HEK293 (cell line): ENCODE measurements at regions not wholly inside any gene's neighbourhood (a gene's known extent, or its start where the extent isn't known, plus 50 kb on each side); places are given as distances from the start of the nearest gene placed in this dataset.
A peak's percentile ranks its signal among the peaks of the same experiment; 100 is the strongest.

Experiments used
- MYNN ChIP-seq: fragments of 450-650 bp; formaldehyde crosslinking; IDR thresholded peaks from 2 replicates; pipeline ENCODE4 v1.5.1; 2016; ENCODE audit warnings: missing biosample characterization, missing genetic modification characterization, borderline replicate concordance
- SETDB1 ChIP-seq: IDR thresholded peaks from one replicate; pipeline ENCODE4 v1.6.1; 2017; ENCODE audit warnings: mild to moderate bottlenecking, low read length, moderate library complexity, mixed read lengths; ENCODE audit not compliant: insufficient read length
- ZNF292 ChIP-seq: fragments of 450-650 bp; formaldehyde crosslinking; IDR thresholded peaks from 2 replicates; pipeline ENCODE4 v1.5.1; 2016; ENCODE audit warnings: low read depth, missing biosample characterization, missing genetic modification characterization, borderline replicate concordance
- ZNF416 ChIP-seq: fragments of 450-650 bp; formaldehyde crosslinking; IDR thresholded peaks from 2 replicates; pipeline ENCODE4 v1.5.1; 2016; ENCODE audit warnings: missing biosample characterization, missing genetic modification characterization
- ZNF558 ChIP-seq: fragments of 450-650 bp; formaldehyde crosslinking; IDR thresholded peaks from 2 replicates; pipeline ENCODE4 v1.5.1; 2016; ENCODE audit warnings: missing biosample characterization, missing genetic modification characterization
- ZNF629 ChIP-seq: fragments of 450-650 bp; formaldehyde crosslinking; IDR thresholded peaks from 2 replicates; pipeline ENCODE4 v1.5.1; 2017; ENCODE audit warnings: missing biosample characterization, missing genetic modification characterization
- ZNF791 ChIP-seq: fragments of 450-650 bp; formaldehyde crosslinking; IDR thresholded peaks from 2 replicates; pipeline ENCODE4 v1.5.1; 2016; ENCODE audit warnings: missing biosample characterization, missing genetic modification characterization
- ZSCAN30 ChIP-seq: fragments of 450-650 bp; IDR thresholded peaks from 2 replicates; pipeline ENCODE4 v1.5.1; 2018; ENCODE audit warnings: missing biosample characterization, mild to moderate bottlenecking, missing genetic modification characterization, moderate library complexity
- TF ChIP-seq, protein P1 (sequence below): fragments of 450-650 bp; formaldehyde crosslinking; IDR thresholded peaks from 2 replicates; pipeline ENCODE4 v1.5.1; 2016; ENCODE audit warnings: missing biosample characterization, missing genetic modification characterization
- TF ChIP-seq, protein P2 (sequence below): fragments of 450-650 bp; formaldehyde crosslinking; IDR thresholded peaks from 2 replicates; pipeline ENCODE4 v1.5.1; 2016; ENCODE audit warnings: missing biosample characterization, missing genetic modification characterization
- TF ChIP-seq, protein P3 (sequence below): fragments of 450-650 bp; formaldehyde crosslinking; IDR thresholded peaks from 2 replicates; pipeline ENCODE4 v1.5.1; 2016; ENCODE audit warnings: missing biosample characterization, missing genetic modification characterization
- TF ChIP-seq, protein P4 (sequence below): fragments of 450-650 bp; formaldehyde crosslinking; IDR thresholded peaks from 2 replicates; pipeline ENCODE4 v1.5.1; 2016; ENCODE audit warnings: missing biosample characterization, missing genetic modification characterization
- TF ChIP-seq, protein P5 (sequence below): sonication (generic); formaldehyde crosslinking; IDR thresholded peaks from 2 replicates; pipeline ENCODE4 v1.8.1; 2022; ENCODE audit warnings: mild to moderate bottlenecking, moderate library complexity, missing genetic modification reagents
- TF ChIP-seq, protein P6 (sequence below): fragments of 450-650 bp; formaldehyde crosslinking; conservative IDR thresholded peaks from 2 replicates; pipeline ENCODE4 v1.5.1; 2016; ENCODE audit warnings: low read depth, missing biosample characterization, missing genetic modification characterization

DNA sequence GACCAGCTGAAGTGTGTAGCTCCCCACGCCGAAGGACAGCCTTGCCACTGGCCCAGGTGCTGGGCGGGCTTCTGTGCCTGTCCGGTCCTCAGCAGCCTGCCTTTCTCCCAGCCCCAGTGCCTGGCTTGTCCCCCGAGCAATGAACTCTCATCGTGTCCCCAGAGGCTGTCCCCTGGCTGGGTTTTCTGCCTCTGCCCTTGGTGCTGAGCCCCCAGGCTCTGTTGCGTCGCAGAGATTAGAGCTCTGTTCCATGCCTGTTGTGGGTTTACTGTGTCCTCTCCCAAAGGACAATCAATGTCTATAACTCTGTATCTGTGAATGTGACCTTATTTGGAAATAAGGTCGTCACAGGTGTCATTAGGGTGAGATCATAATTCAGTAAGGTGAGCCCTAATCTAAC lies 226.1 kb upstream of the SHH start:
- TF ChIP-seq, protein P1, sequence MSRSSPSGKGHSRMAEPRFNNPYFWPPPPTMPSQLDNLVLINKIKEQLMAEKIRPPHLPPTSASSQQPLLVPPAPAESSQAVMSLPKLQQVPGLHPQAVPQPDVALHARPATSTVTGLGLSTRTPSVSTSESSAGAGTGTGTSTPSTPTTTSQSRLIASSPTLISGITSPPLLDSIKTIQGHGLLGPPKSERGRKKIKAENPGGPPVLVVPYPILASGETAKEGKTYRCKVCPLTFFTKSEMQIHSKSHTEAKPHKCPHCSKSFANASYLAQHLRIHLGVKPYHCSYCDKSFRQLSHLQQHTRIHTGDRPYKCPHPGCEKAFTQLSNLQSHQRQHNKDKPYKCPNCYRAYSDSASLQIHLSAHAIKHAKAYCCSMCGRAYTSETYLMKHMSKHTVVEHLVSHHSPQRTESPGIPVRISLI (tag by site-specific recombination), result no peak
- TF ChIP-seq MYNN, result no peak
- TF ChIP-seq ZSCAN30 (tag by site-specific recombination), result no peak
- TF ChIP-seq ZNF791 (tag by site-specific recombination), result no peak
- no peak for TF ChIP-seq ZNF292 (tag by site-specific recombination)
- TF ChIP-seq, protein P2, sequence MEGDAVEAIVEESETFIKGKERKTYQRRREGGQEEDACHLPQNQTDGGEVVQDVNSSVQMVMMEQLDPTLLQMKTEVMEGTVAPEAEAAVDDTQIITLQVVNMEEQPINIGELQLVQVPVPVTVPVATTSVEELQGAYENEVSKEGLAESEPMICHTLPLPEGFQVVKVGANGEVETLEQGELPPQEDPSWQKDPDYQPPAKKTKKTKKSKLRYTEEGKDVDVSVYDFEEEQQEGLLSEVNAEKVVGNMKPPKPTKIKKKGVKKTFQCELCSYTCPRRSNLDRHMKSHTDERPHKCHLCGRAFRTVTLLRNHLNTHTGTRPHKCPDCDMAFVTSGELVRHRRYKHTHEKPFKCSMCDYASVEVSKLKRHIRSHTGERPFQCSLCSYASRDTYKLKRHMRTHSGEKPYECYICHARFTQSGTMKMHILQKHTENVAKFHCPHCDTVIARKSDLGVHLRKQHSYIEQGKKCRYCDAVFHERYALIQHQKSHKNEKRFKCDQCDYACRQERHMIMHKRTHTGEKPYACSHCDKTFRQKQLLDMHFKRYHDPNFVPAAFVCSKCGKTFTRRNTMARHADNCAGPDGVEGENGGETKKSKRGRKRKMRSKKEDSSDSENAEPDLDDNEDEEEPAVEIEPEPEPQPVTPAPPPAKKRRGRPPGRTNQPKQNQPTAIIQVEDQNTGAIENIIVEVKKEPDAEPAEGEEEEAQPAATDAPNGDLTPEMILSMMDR, result no peak
- no peak for TF ChIP-seq SETDB1
- TF ChIP-seq, protein P3, sequence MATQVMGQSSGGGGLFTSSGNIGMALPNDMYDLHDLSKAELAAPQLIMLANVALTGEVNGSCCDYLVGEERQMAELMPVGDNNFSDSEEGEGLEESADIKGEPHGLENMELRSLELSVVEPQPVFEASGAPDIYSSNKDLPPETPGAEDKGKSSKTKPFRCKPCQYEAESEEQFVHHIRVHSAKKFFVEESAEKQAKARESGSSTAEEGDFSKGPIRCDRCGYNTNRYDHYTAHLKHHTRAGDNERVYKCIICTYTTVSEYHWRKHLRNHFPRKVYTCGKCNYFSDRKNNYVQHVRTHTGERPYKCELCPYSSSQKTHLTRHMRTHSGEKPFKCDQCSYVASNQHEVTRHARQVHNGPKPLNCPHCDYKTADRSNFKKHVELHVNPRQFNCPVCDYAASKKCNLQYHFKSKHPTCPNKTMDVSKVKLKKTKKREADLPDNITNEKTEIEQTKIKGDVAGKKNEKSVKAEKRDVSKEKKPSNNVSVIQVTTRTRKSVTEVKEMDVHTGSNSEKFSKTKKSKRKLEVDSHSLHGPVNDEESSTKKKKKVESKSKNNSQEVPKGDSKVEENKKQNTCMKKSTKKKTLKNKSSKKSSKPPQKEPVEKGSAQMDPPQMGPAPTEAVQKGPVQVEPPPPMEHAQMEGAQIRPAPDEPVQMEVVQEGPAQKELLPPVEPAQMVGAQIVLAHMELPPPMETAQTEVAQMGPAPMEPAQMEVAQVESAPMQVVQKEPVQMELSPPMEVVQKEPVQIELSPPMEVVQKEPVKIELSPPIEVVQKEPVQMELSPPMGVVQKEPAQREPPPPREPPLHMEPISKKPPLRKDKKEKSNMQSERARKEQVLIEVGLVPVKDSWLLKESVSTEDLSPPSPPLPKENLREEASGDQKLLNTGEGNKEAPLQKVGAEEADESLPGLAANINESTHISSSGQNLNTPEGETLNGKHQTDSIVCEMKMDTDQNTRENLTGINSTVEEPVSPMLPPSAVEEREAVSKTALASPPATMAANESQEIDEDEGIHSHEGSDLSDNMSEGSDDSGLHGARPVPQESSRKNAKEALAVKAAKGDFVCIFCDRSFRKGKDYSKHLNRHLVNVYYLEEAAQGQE, result peak; percentile 73; the same call in 1 of the 2 replicates
- TF ChIP-seq, protein P4, sequence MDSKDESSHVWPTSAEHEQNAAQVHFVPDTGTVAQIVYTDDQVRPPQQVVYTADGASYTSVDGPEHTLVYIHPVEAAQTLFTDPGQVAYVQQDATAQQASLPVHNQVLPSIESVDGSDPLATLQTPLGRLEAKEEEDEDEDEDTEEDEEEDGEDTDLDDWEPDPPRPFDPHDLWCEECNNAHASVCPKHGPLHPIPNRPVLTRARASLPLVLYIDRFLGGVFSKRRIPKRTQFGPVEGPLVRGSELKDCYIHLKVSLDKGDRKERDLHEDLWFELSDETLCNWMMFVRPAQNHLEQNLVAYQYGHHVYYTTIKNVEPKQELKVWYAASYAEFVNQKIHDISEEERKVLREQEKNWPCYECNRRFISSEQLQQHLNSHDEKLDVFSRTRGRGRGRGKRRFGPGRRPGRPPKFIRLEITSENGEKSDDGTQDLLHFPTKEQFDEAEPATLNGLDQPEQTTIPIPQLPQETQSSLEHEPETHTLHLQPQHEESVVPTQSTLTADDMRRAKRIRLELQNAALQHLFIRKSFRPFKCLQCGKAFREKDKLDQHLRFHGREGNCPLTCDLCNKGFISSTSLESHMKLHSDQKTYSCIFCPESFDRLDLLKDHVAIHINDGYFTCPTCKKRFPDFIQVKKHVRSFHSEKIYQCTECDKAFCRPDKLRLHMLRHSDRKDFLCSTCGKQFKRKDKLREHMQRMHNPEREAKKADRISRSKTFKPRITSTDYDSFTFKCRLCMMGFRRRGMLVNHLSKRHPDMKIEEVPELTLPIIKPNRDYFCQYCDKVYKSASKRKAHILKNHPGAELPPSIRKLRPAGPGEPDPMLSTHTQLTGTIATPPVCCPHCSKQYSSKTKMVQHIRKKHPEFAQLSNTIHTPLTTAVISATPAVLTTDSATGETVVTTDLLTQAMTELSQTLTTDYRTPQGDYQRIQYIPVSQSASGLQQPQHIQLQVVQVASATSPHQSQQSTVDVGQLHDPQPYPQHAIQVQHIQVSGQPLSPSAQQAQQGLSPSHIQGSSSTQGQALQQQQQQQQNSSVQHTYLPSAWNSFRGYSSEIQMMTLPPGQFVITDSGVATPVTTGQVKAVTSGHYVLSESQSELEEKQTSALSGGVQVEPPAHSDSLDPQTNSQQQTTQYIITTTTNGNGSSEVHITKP, result no peak
- TF ChIP-seq ZNF558 (tag by site-specific recombination), result no peak
- TF ChIP-seq, protein P5, sequence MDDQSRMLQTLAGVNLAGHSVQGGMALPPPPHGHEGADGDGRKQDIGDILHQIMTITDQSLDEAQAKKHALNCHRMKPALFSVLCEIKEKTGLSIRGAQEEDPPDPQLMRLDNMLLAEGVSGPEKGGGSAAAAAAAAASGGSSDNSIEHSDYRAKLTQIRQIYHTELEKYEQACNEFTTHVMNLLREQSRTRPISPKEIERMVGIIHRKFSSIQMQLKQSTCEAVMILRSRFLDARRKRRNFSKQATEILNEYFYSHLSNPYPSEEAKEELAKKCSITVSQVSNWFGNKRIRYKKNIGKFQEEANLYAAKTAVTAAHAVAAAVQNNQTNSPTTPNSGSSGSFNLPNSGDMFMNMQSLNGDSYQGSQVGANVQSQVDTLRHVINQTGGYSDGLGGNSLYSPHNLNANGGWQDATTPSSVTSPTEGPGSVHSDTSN (CRISPR knock-in tag), result no peak
- TF ChIP-seq, protein P6, sequence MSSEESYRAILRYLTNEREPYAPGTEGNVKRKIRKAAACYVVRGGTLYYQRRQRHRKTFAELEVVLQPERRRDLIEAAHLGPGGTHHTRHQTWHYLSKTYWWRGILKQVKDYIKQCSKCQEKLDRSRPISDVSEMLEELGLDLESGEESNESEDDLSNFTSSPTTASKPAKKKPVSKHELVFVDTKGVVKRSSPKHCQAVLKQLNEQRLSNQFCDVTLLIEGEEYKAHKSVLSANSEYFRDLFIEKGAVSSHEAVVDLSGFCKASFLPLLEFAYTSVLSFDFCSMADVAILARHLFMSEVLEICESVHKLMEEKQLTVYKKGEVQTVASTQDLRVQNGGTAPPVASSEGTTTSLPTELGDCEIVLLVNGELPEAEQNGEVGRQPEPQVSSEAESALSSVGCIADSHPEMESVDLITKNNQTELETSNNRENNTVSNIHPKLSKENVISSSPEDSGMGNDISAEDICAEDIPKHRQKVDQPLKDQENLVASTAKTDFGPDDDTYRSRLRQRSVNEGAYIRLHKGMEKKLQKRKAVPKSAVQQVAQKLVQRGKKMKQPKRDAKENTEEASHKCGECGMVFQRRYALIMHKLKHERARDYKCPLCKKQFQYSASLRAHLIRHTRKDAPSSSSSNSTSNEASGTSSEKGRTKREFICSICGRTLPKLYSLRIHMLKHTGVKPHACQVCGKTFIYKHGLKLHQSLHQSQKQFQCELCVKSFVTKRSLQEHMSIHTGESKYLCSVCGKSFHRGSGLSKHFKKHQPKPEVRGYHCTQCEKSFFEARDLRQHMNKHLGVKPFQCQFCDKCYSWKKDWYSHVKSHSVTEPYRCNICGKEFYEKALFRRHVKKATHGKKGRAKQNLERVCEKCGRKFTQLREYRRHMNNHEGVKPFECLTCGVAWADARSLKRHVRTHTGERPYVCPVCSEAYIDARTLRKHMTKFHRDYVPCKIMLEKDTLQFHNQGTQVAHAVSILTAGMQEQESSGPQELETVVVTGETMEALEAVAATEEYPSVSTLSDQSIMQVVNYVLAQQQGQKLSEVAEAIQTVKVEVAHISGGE (tag by site-specific recombination), result no peak
- TF ChIP-seq ZNF629 (tag by site-specific recombination), result no peak
- TF ChIP-seq ZNF416 (tag by site-specific recombination), result no peak
